Caco-2 (cell line): ENCODE measurements at regions not wholly inside any gene's neighbourhood (a gene's known extent, or its start where the extent isn't known, plus 50 kb on each side); places are given as distances from the start of the nearest gene placed in this dataset.

ENCODE experiments used
- BruUV-seq: library from RNA; stranded (reverse); fragments of 400-500 nt; replicated peaks from 2 replicates; lab custom pipeline; 2021; lab: Mats Ljungman, UMichigan
- CTCF ChIA-PET: fragments of 300-600 bp; sonication (Branson Sonifier 250); formaldehyde crosslinking; loops from one replicate; lab custom pipeline; 2022; ENCODE audit warnings: antibody characterized with exemption; lab: Charles Lee
- POLR2A ChIA-PET: fragments of 300-600 bp; sonication (Branson Sonifier 250); formaldehyde crosslinking; loops from one replicate; lab custom pipeline; 2022; ENCODE audit warnings: antibody characterized with exemption; lab: Charles Lee
- DNase-seq, 2 experiments: peaks; one replicate each; pipeline versions ENCODE4 v3.0.0 to v3.0.0-alpha.2; 2020 to 2022
- H3K27me3 ChIP-seq: replicated peaks from 2 replicates; pipeline ENCODE4 v1.6.0; 2011; ENCODE audit warnings: low read length; ENCODE audit not compliant: control insufficient read depth, insufficient read depth
- H3K36me3 ChIP-seq: 2 replicates; pipeline ENCODE4 v1.5.1; 2011; ENCODE audit warnings: low read length; ENCODE audit not compliant: control insufficient read depth, insufficient read depth
- H3K4me1 ChIP-seq: fragments of 250-450 bp; sonication (Bioruptor Pico); 2 replicates; pipeline ENCODE4 v1.5.1; 2020; ENCODE audit warnings: mild to moderate bottlenecking
- H3K4me3 ChIP-seq: 2 replicates; pipeline ENCODE4 v1.5.1; 2011; ENCODE audit warnings: low read depth, mild to moderate bottlenecking, control low read depth, low read length
- H3K9me3 ChIP-seq: fragments of 250-450 bp; sonication (Bioruptor Pico); 2 replicates; pipeline ENCODE4 v1.5.1; 2020; ENCODE audit warnings: mild to moderate bottlenecking, moderate library complexity
- H3K27ac Mint-ChIP-seq: one replicate; pipeline ENCODE4 v1.8.0; 2022; ENCODE audit warnings: mixed read lengths; ENCODE audit not compliant: unreplicated experiment
- H3K27me3 Mint-ChIP-seq: one replicate; pipeline ENCODE4 v1.8.0; 2022; ENCODE audit warnings: mixed read lengths; ENCODE audit not compliant: insufficient read depth, unreplicated experiment
- H3K36me3 Mint-ChIP-seq: one replicate; pipeline ENCODE4 v1.8.0; 2022; ENCODE audit warnings: mild to moderate bottlenecking, mixed read lengths; ENCODE audit not compliant: insufficient read depth, unreplicated experiment
- H3K4me1 Mint-ChIP-seq: one replicate; pipeline ENCODE4 v1.8.0; 2022; ENCODE audit warnings: low read depth, mixed read lengths; ENCODE audit not compliant: unreplicated experiment
- H3K4me3 Mint-ChIP-seq: one replicate; pipeline ENCODE4 v1.8.0; 2022; ENCODE audit warnings: mild to moderate bottlenecking, moderate library complexity, mixed read lengths; ENCODE audit not compliant: unreplicated experiment
- H3K9me3 Mint-ChIP-seq: one replicate; pipeline ENCODE4 v1.8.0; 2022; ENCODE audit warnings: mixed read lengths; ENCODE audit not compliant: unreplicated experiment
- intact Hi-C: fragments of 100-400 bp; cut with micrococcal nuclease; formaldehyde crosslinking; loops from one replicate; pipeline ENCODE4 v1.10.0; 2022; ENCODE audit not compliant: unreplicated experiment
- TF ChIP-seq, protein P1 (sequence below), 2 experiments: fragments of 200-600 bp in 1 of 2; IDR thresholded peaks; 1 replicate in 1 of 2; 2 replicates in 1 of 2; pipeline versions ENCODE4 v1.5.1 to v1.8.0; 2011 to 2022; ENCODE audit warnings: antibody characterized with exemption in 1 of 2, control low read depth in 1 of 2, inconsistent platforms in 1 of 2, low read depth in 1 of 2, low read length in 1 of 2, mild to moderate bottlenecking in 1 of 2, moderate library complexity in 1 of 2; ENCODE audit not compliant: insufficient read depth in 1 of 2, severe bottlenecking in 1 of 2, unreplicated experiment in 1 of 2

DNA sequence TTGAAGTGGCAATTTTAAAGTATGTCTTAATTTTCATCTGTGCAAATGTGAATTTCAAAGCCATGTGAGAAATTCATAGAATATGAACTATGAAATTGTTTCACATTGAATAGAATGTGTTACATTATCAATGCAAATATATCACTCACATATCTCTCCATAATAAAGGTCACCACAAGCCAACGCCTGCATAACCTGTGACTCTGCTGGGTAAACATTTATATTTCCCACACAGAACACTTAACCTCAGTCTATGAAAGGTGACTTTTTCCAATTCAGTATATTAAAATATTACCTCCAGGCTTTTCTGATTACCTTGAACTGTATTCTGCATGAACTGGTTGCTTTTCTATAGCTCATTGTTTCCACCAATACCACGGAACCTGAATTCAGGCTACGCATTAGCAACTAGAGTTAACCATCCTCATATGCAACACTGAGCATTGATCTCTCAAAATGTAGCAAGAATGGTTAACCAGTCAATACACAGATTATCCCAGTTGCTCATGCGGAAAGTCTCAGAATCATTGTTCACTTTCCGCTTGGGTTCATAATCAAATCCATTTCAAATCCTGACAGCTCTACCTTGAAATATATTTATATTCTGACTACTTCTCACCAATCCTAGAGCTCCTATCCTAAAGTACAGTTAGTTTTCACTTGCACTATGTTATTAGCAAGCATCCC lies 126.6 kb upstream of the TYRP1 start:
- H3K4me3 Mint-ChIP-seq: no peak overlapping the region
- no peaks in the 10 kb centered on the region for H3K27me3 Mint-ChIP-seq
- TF ChIP-seq, protein P1, sequence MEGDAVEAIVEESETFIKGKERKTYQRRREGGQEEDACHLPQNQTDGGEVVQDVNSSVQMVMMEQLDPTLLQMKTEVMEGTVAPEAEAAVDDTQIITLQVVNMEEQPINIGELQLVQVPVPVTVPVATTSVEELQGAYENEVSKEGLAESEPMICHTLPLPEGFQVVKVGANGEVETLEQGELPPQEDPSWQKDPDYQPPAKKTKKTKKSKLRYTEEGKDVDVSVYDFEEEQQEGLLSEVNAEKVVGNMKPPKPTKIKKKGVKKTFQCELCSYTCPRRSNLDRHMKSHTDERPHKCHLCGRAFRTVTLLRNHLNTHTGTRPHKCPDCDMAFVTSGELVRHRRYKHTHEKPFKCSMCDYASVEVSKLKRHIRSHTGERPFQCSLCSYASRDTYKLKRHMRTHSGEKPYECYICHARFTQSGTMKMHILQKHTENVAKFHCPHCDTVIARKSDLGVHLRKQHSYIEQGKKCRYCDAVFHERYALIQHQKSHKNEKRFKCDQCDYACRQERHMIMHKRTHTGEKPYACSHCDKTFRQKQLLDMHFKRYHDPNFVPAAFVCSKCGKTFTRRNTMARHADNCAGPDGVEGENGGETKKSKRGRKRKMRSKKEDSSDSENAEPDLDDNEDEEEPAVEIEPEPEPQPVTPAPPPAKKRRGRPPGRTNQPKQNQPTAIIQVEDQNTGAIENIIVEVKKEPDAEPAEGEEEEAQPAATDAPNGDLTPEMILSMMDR (IDR thresholded peaks at IDR 0.05; ENCODE audit: insufficient read depth in 1 of 2, low read depth in 1 of 2, low read length in 1 of 2, severe bottlenecking in 1 of 2, unreplicated experiment in 1 of 2): no peak
- H3K27ac Mint-ChIP-seq: no peak overlapping the region
- Histone ChIP-seq H3K4me3 (no peak overlapping the region), H3K4me1 (no peaks in the 10 kb centered on the region), H3K9me3 (no peaks in the 10 kb centered on the region), H3K27me3 (no peaks in the 10 kb centered on the region), H3K36me3 (no peaks in the 10 kb centered on the region)
- no TSS peak for BruUV-seq
- POLR2A ChIA-PET: no interaction called here
- H3K9me3 Mint-ChIP-seq: no peaks in the 10 kb centered on the region
- no peaks in the 10 kb centered on the region for H3K4me1 Mint-ChIP-seq
- DNase-seq: no peak
- CTCF ChIA-PET: no interaction called here
- H3K36me3 Mint-ChIP-seq: no peaks in the 10 kb centered on the region
- intact Hi-C loops: no loop called here

DNA sequence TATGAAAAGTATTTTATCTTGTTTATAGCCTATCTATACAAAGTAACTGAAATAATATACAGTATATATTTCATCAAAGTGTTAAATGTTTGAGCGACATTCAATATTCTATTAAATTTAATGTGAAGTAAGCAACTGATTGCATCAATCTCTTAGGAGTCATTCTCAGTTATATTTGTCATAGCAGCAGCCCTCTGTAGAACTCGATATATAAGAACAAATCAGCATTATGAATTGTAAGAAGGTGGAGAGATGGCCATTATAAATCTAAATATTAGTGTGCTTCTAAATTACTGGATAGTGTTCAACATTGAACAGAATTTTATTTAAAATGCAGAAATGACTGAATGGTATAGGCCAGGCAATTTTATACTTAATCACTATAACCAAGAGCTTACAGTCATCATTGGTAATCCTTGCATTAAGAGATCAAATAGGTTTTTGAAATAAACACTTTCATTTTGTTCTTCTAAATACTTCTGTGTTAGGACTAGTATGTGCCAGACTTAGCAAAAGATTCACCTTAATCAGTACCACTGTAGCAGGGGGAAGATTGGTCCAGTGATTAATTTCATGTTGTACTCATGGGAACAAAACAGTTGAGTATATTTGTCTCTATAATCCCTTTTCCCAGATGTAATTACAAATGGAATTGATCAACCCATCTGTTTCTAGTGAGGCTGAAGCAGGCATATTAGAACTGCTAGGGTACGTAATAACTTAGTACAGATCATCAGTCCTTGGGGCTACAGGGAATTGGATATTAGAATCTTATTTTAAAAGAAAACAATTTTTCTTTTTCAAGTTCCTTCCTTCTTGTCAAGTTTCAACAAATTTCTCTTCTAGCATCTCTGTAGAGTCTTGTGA lies 108.3 kb upstream of the TYRP1 start:
- Histone ChIP-seq H3K36me3 (no peaks in the 10 kb centered on the region), H3K27me3 (no peaks in the 10 kb centered on the region), H3K4me3 (no peak overlapping the region), H3K9me3 (no peaks in the 10 kb centered on the region), H3K4me1 (no peaks in the 10 kb centered on the region)
- TF ChIP-seq, protein P1 (IDR thresholded peaks at IDR 0.05; ENCODE audit: insufficient read depth in 1 of 2, low read depth in 1 of 2, low read length in 1 of 2, severe bottlenecking in 1 of 2, unreplicated experiment in 1 of 2): no peak
- H3K9me3 Mint-ChIP-seq: no peaks in the 10 kb centered on the region
- no peaks in the 10 kb centered on the region for H3K4me1 Mint-ChIP-seq
- no TSS peak for BruUV-seq
- POLR2A ChIA-PET: no interaction called here
- CTCF ChIA-PET: no interaction called here
- H3K27ac Mint-ChIP-seq: no peak overlapping the region
- intact Hi-C loops: no loop called here
- no peak for DNase-seq
- H3K36me3 Mint-ChIP-seq: no peaks in the 10 kb centered on the region
- no peak overlapping the region for H3K4me3 Mint-ChIP-seq
- no peaks in the 10 kb centered on the region for H3K27me3 Mint-ChIP-seq

DNA sequence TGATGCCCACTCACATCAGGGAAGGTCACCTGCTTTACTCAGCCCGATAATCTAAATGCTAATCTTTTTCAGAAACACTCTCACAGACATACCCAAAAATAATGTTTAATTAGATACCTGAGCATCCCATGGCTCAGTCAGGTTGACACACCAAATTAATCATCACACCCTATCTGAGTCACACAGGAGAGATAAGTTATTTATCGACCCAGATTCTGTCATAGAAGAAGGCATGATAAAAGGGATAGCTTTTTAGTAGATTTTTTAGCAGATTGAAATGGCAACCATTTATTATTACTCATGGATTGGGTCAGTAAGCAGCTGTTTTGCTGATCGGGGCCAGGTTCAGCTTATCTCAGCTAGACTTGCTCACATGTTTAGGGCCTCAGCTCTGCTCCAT lies 97.8 kb upstream of the TYRP1 start:
- Histone ChIP-seq H3K36me3 (no peaks in the 10 kb centered on the region), H3K9me3 (no peaks in the 10 kb centered on the region), H3K4me3 (no peak overlapping the region), H3K27me3 (no peaks in the 10 kb centered on the region), H3K4me1 (no peaks in the 10 kb centered on the region)
- intact Hi-C loops: no loop called here
- BruUV-seq: no TSS peak
- Mint-ChIP-seq H3K36me3 (no peaks in the 10 kb centered on the region), H3K4me3 (no peak overlapping the region), H3K27me3 (no peaks in the 10 kb centered on the region), H3K4me1 (no peaks in the 10 kb centered on the region), H3K27ac (no peak overlapping the region), H3K9me3 (no peaks in the 10 kb centered on the region)
- ChIA-PET POLR2A (no interaction called here), CTCF (no interaction called here)
- no peak for DNase-seq
- TF ChIP-seq, protein P1 (IDR thresholded peaks at IDR 0.05; ENCODE audit: insufficient read depth in 1 of 2, low read depth in 1 of 2, low read length in 1 of 2, severe bottlenecking in 1 of 2, unreplicated experiment in 1 of 2): no peak
